ENCODE measurements at regions not wholly inside any gene's neighbourhood (a gene's known extent, or its start where the extent isn't known, plus 50 kb on each side); places are given as distances from the start of the nearest gene placed in this dataset.

DNA sequence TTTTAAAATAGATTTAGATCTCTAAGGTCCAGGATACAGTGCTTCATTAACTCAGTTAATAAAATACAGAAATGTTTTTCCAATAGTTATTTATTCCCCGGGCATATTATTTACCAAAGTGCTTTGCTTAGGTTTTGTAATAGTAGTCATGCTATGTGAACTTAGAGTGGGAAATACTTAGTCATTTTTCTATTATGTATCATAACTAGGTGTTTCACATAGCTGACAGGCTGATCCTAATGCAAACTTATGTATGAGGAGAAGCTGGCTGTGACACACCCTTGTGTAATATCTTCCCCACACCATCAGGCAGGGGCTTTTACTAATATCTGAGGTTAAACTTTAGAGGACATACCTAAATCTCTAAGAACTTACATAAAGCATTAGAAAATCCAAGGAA is 277.7 kb upstream of the RIMS1 start:
- Histone ChIP-seq H3K27me3 (ENCODE audit: control insufficient read depth in 2 of 2, insufficient read depth in 1 of 2, low read length in 1 of 2) (no peaks in the 10 kb centered on the region), H3K27ac (ENCODE audit: low read depth in 1 of 2, low read length in 1 of 2) (no peak overlapping the region), H3K4me1 (ENCODE audit: control insufficient read depth in 2 of 2, insufficient read depth in 2 of 2, low read length in 2 of 2) (no peaks in the 10 kb centered on the region), H3K4me3 (ENCODE audit: low read length in 2 of 2) (no peak overlapping the region), H3K9me3 (ENCODE audit: control insufficient read depth in 2 of 2, insufficient read depth in 1 of 2, low read length in 1 of 2) (no peaks in the 10 kb centered on the region), H3K36me3 (ENCODE audit: control insufficient read depth in 2 of 2, insufficient read depth in 2 of 2, low read length in 1 of 2) (no peaks in the 10 kb centered on the region)
- no peak for DNase-seq (ENCODE audit: low read depth in 6 of 9, low spot score in 9 of 9)
- WGBS, result 98% methylated on average over 1 of the region's 1 CpG

DNA sequence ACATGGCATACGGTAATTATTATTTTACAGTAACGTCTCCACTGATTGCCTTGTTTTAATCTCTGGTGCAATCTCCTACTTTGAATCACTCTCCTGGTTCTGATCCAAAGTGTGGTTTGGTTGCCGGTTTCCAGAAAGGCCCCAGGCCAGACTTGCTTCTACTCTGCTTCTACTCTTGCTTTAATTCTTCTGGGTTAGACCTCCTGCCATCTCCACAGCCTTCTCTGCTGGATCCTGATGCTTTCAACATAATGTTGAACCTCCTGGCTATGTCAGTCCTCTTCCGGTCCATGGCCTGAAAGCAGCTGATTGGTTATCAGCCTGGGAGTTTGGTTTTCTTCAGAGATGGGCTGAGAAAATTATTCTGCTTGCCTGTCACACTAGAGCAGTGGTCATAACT is 266.5 kb upstream of the RIMS1 start:
- Histone ChIP-seq H3K27ac (ENCODE audit: low read depth in 1 of 2, low read length in 1 of 2) (no peak overlapping the region), H3K9me3 (ENCODE audit: control insufficient read depth in 2 of 2, insufficient read depth in 1 of 2, low read length in 1 of 2) (no peaks in the 10 kb centered on the region), H3K4me1 (ENCODE audit: control insufficient read depth in 2 of 2, insufficient read depth in 2 of 2, low read length in 2 of 2) (no peaks in the 10 kb centered on the region), H3K36me3 (ENCODE audit: control insufficient read depth in 2 of 2, insufficient read depth in 2 of 2, low read length in 1 of 2) (no peaks in the 10 kb centered on the region), H3K27me3 (ENCODE audit: control insufficient read depth in 2 of 2, insufficient read depth in 1 of 2, low read length in 1 of 2) (no peaks in the 10 kb centered on the region), H3K4me3 (ENCODE audit: low read length in 2 of 2) (no peak overlapping the region)
- 90% methylated on average over 4 of the region's 4 CpGs for WGBS
- DNase-seq (ENCODE audit: low read depth in 6 of 9, low spot score in 9 of 9), result no peak

DNA sequence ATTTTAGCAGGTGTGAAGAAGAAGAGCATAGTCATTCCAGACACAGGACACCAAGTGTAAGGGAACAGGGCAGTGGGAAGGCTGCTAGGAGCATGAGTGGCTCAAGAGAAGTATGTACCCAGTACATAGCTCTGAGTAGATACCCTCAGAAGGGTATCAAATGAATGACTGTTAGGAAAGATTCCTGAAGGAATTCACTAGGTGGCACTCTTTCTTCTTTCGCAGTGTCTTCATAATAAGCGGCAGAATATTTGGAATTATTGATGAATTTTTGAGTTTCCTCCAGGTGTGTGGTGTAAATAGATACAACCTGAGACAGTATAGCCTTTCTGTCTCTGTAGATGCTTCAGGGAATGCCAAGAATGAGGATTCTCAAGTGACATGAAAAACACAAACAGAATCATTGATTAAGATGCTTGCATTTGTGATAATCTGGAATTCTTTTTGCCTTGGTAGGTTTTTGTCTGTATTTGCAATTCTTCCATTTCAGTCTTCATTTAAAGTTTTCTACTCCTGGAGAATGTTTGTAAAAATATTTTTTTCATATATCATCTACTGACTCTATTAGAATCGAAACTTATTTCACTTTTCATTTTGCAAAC is 264.3 kb upstream of the RIMS1 start:
- 50% methylated on average over 3 of the region's 3 CpGs for WGBS
- no peaks in the 10 kb centered on the region for H3K27me3 ChIP-seq (ENCODE audit: control insufficient read depth in 2 of 2, insufficient read depth in 1 of 2, low read length in 1 of 2)
- H3K9me3 ChIP-seq (ENCODE audit: control insufficient read depth in 2 of 2, insufficient read depth in 1 of 2, low read length in 1 of 2), result no peaks in the 10 kb centered on the region
- no peak overlapping the region for H3K4me3 ChIP-seq (ENCODE audit: low read length in 2 of 2)
- no peak for DNase-seq (ENCODE audit: low read depth in 6 of 9, low spot score in 9 of 9)
- no peaks in the 10 kb centered on the region for H3K36me3 ChIP-seq (ENCODE audit: control insufficient read depth in 2 of 2, insufficient read depth in 2 of 2, low read length in 1 of 2)
- H3K4me1 ChIP-seq (ENCODE audit: control insufficient read depth in 2 of 2, insufficient read depth in 2 of 2, low read length in 2 of 2), result no peaks in the 10 kb centered on the region
- no peak overlapping the region for H3K27ac ChIP-seq (ENCODE audit: low read depth in 1 of 2, low read length in 1 of 2)

DNA sequence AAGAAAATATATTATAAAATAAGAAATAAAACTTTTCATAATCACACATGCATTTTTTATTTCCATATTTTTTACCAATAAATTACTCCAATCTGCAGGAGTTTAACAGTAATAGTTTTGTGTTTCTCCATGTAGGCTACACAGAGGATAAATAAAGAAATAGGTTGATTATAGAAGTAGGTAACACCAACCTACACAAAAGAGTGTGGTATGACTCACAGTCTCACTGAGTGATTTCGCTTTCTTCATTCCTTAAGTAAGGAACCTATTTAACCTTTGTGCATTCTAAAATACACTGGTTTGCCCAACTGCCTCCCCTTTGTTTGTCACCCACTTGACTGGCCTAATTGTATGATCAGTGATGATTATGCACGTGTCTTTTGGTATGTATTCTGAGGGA is 244.2 kb upstream of the RIMS1 start:
- Histone ChIP-seq H3K27ac (ENCODE audit: low read depth in 1 of 2, low read length in 1 of 2) (no peak overlapping the region), H3K9me3 (ENCODE audit: control insufficient read depth in 2 of 2, insufficient read depth in 1 of 2, low read length in 1 of 2) (no peaks in the 10 kb centered on the region), H3K36me3 (ENCODE audit: control insufficient read depth in 2 of 2, insufficient read depth in 2 of 2, low read length in 1 of 2) (no peaks in the 10 kb centered on the region), H3K4me3 (ENCODE audit: low read length in 2 of 2) (no peak overlapping the region), H3K27me3 (ENCODE audit: control insufficient read depth in 2 of 2, insufficient read depth in 1 of 2, low read length in 1 of 2) (no peaks in the 10 kb centered on the region), H3K4me1 (ENCODE audit: control insufficient read depth in 2 of 2, insufficient read depth in 2 of 2, low read length in 2 of 2) (no peaks in the 10 kb centered on the region)
- DNase-seq (ENCODE audit: low read depth in 6 of 9, low spot score in 9 of 9), result no peak
- 79% methylated on average over 2 of the region's 2 CpGs for WGBS

DNA sequence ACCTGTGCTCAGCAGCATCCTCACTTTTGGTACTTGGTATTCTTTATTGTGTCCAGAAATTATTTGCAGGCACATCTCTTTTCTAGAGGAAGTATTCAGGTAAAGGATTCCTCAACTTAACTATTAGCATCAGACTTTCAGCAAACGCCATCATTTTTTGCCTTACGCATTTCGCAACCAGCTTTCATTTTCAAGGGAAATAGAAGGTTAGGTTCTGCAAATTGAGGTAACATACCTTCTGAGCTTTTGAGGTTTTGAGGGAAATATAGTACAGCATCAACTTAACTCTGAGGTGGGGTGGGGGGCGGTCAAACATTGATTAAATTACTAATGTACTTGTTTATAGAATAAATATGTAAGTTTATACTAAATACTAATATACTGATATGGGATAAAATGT is 243.6 kb upstream of the RIMS1 start:
- no peaks in the 10 kb centered on the region for H3K9me3 ChIP-seq (ENCODE audit: control insufficient read depth in 2 of 2, insufficient read depth in 1 of 2, low read length in 1 of 2)
- H3K27ac ChIP-seq (ENCODE audit: low read depth in 1 of 2, low read length in 1 of 2), result no peak overlapping the region
- no peaks in the 10 kb centered on the region for H3K36me3 ChIP-seq (ENCODE audit: control insufficient read depth in 2 of 2, insufficient read depth in 2 of 2, low read length in 1 of 2)
- H3K27me3 ChIP-seq (ENCODE audit: control insufficient read depth in 2 of 2, insufficient read depth in 1 of 2, low read length in 1 of 2), result no peaks in the 10 kb centered on the region
- H3K4me3 ChIP-seq (ENCODE audit: low read length in 2 of 2), result no peak overlapping the region
- DNase-seq (ENCODE audit: low read depth in 6 of 9, low spot score in 9 of 9), result no peak
- WGBS, result 96% methylated on average over 4 of the region's 4 CpGs
- no peaks in the 10 kb centered on the region for H3K4me1 ChIP-seq (ENCODE audit: control insufficient read depth in 2 of 2, insufficient read depth in 2 of 2, low read length in 2 of 2)

DNA sequence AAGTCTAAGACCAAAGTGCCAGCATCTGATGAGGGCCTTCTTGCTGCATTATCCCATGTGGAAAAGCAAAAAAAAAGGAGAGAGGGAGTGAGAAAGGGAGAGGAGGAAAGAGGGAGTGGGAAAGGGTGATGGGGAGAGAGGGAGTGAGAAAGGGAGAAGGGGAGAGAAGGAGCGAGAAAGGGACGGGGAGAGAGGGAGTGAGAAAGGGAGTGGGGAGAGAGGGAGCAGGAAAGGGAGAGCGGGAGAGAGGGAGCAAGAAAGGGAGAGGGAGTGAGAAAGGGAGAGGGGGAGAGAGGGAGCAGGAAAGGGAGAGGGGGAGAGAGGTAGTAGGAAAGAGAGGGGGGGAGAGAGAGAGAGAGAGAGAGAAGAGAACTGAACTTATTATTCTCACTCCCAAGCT is 241.1 kb upstream of the RIMS1 start:
- no peaks in the 10 kb centered on the region for H3K36me3 ChIP-seq (ENCODE audit: control insufficient read depth in 2 of 2, insufficient read depth in 2 of 2, low read length in 1 of 2)
- no peak for DNase-seq (ENCODE audit: low read depth in 6 of 9, low spot score in 9 of 9)
- H3K4me3 ChIP-seq (ENCODE audit: low read length in 2 of 2), result no peak overlapping the region
- H3K9me3 ChIP-seq (ENCODE audit: control insufficient read depth in 2 of 2, insufficient read depth in 1 of 2, low read length in 1 of 2), result no peaks in the 10 kb centered on the region
- 77% methylated on average over 3 of the region's 3 CpGs for WGBS
- no peak overlapping the region for H3K27ac ChIP-seq (ENCODE audit: low read depth in 1 of 2, low read length in 1 of 2)
- no peaks in the 10 kb centered on the region for H3K4me1 ChIP-seq (ENCODE audit: control insufficient read depth in 2 of 2, insufficient read depth in 2 of 2, low read length in 2 of 2)
- no peaks in the 10 kb centered on the region for H3K27me3 ChIP-seq (ENCODE audit: control insufficient read depth in 2 of 2, insufficient read depth in 1 of 2, low read length in 1 of 2)

DNA sequence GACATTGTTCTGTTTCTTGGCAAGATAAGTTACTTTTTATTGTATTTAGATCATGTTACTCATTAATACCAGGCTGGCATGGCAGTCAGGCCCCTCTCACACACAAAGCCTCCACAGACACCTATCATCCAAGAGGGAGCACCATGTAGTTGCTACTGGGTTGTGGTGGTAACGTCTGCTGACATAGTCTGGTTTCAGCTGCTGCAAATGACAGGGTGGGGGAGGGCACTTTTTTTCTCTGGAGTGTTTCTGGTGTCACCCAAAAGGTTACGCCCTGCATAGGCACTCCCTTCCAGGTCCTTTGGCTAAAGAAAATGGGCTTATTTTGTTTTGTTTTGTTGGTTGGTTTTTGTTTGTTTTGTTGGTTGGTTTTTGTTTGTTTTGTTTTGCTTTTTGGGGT is 236.4 kb upstream of the RIMS1 start:
- H3K4me1 ChIP-seq (ENCODE audit: control insufficient read depth in 2 of 2, insufficient read depth in 2 of 2, low read length in 2 of 2), result no peaks in the 10 kb centered on the region
- no peaks in the 10 kb centered on the region for H3K27me3 ChIP-seq (ENCODE audit: control insufficient read depth in 2 of 2, insufficient read depth in 1 of 2, low read length in 1 of 2)
- H3K36me3 ChIP-seq (ENCODE audit: control insufficient read depth in 2 of 2, insufficient read depth in 2 of 2, low read length in 1 of 2), result no peaks in the 10 kb centered on the region
- no peak overlapping the region for H3K27ac ChIP-seq (ENCODE audit: low read depth in 1 of 2, low read length in 1 of 2)
- no peaks in the 10 kb centered on the region for H3K9me3 ChIP-seq (ENCODE audit: control insufficient read depth in 2 of 2, insufficient read depth in 1 of 2, low read length in 1 of 2)
- no peak for DNase-seq (ENCODE audit: low read depth in 6 of 9, low spot score in 9 of 9)
- H3K4me3 ChIP-seq (ENCODE audit: low read length in 2 of 2), result no peak overlapping the region
- 80% methylated on average over 2 of the region's 2 CpGs for WGBS

DNA sequence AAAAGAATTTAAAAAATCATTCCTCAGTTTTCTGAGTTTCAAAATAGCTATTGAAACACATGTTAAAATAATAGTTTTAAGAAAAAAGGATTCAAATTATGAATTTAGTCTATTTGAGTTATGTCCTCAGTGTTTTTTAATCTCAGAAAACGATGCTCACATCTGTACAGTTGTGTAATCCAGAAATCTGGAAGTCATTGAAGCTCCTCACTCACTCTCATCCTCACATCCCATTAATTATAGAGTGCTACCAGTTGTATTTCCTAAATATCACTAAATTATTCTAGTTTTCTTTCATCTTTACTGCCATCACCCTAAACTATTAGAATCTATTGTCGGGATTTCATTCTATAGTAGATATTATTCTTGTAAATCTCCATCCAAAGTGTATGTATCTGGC is 234.7 kb upstream of the RIMS1 start:
- DNase-seq (ENCODE audit: low read depth in 6 of 9, low spot score in 9 of 9), result no peak
- Histone ChIP-seq H3K27me3 (ENCODE audit: control insufficient read depth in 2 of 2, insufficient read depth in 1 of 2, low read length in 1 of 2) (no peaks in the 10 kb centered on the region), H3K4me3 (ENCODE audit: low read length in 2 of 2) (no peak overlapping the region), H3K9me3 (ENCODE audit: control insufficient read depth in 2 of 2, insufficient read depth in 1 of 2, low read length in 1 of 2) (no peaks in the 10 kb centered on the region), H3K36me3 (ENCODE audit: control insufficient read depth in 2 of 2, insufficient read depth in 2 of 2, low read length in 1 of 2) (no peaks in the 10 kb centered on the region), H3K27ac (ENCODE audit: low read depth in 1 of 2, low read length in 1 of 2) (no peak overlapping the region), H3K4me1 (ENCODE audit: control insufficient read depth in 2 of 2, insufficient read depth in 2 of 2, low read length in 2 of 2) (no peaks in the 10 kb centered on the region)
- 82% methylated on average over 2 of the region's 2 CpGs for WGBS

DNA sequence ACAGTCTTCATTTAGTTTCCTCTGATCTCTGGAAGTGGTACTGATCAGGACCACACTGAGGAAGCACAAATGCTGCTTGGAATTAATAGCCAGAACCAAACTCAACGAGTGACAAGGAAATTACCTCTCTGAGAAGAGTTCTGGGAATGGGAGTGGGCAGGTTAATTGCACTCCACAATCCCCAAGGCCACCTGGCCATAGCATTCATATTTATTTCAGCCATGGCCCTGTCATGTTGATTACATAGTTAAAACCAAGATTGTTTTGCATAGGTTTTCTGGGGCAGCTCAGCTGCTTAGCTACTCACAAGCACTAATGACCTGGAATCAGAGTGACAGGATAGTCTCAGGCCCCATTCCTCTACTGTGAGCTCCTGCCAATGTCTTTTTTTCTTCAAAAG is 230.2 kb upstream of the RIMS1 start:
- Histone ChIP-seq H3K36me3 (ENCODE audit: control insufficient read depth in 2 of 2, insufficient read depth in 2 of 2, low read length in 1 of 2) (no peaks in the 10 kb centered on the region), H3K9me3 (ENCODE audit: control insufficient read depth in 2 of 2, insufficient read depth in 1 of 2, low read length in 1 of 2) (no peaks in the 10 kb centered on the region), H3K4me1 (ENCODE audit: control insufficient read depth in 2 of 2, insufficient read depth in 2 of 2, low read length in 2 of 2) (no peaks in the 10 kb centered on the region), H3K27ac (ENCODE audit: low read depth in 1 of 2, low read length in 1 of 2) (no peak overlapping the region), H3K27me3 (ENCODE audit: control insufficient read depth in 2 of 2, insufficient read depth in 1 of 2, low read length in 1 of 2) (no peaks in the 10 kb centered on the region), H3K4me3 (ENCODE audit: low read length in 2 of 2) (no peak overlapping the region)
- 64% methylated on average over 1 of the region's 1 CpG for WGBS
- DNase-seq (ENCODE audit: low read depth in 6 of 9, low spot score in 9 of 9), result no peak

DNA sequence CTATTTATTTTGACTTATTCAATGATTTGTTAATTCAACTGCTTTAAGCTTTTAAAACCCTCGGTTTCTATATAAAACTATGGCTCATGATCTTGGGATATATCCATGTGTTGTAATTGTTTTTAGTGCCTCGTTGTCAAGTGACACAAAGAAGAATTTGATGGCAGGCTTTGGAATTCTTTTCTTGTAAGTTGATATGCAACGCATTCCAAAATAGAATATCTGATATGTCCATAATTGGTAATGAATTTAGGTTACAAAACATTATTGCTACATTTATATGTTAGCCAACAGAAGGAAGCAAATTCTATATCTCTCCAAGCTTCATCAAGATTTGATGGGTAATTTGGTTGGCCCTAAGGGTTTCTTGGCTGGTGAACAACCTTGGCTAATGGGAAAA is 220.4 kb upstream of the RIMS1 start:
- Histone ChIP-seq H3K4me3 (ENCODE audit: low read length in 2 of 2) (no peak overlapping the region), H3K9me3 (ENCODE audit: control insufficient read depth in 2 of 2, insufficient read depth in 1 of 2, low read length in 1 of 2) (no peaks in the 10 kb centered on the region), H3K36me3 (ENCODE audit: control insufficient read depth in 2 of 2, insufficient read depth in 2 of 2, low read length in 1 of 2) (no peaks in the 10 kb centered on the region), H3K27ac (ENCODE audit: low read depth in 1 of 2, low read length in 1 of 2) (no peak overlapping the region), H3K4me1 (ENCODE audit: control insufficient read depth in 2 of 2, insufficient read depth in 2 of 2, low read length in 2 of 2) (no peaks in the 10 kb centered on the region), H3K27me3 (ENCODE audit: control insufficient read depth in 2 of 2, insufficient read depth in 1 of 2, low read length in 1 of 2) (no peaks in the 10 kb centered on the region)
- no peak for DNase-seq (ENCODE audit: low read depth in 6 of 9, low spot score in 9 of 9)
- 73% methylated on average over 3 of the region's 3 CpGs for WGBS

Data from thymus (tissue), 11 donors.